GM21576 (cell line): ENCODE measurements at regions not wholly inside any gene's neighbourhood (a gene's known extent, or its start where the extent isn't known, plus 50 kb on each side); places are given as distances from the start of the nearest gene placed in this dataset.

Source experiments
- ATAC-seq: cut with Tn5 transposase; IDR thresholded peaks from one replicate; pipeline ENCODE4 v1.9.1; 2021; ENCODE audit warnings: mild to moderate bottlenecking, moderate library complexity; ENCODE audit not compliant: unreplicated experiment

DNA sequence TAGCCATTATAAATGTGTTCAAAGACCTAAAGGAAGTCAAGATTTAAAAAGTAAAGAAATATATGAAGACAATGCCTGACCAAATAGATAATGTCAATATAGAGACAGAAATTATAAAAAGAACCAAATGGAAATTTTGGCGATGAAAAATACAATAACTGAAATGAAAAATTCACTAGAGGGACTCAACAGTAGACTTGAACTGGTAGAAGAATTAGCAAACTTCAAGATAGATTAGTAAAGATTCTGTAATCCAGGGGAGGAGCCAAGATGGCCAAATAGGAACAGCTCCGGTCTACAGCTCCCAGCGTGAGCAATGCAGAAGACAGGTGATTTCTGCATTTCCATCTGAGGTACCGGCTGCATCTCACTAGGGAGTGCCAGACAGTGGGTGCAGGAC is 433.2 kb downstream of the HINT1 start:
- ATAC-seq = no peak

DNA sequence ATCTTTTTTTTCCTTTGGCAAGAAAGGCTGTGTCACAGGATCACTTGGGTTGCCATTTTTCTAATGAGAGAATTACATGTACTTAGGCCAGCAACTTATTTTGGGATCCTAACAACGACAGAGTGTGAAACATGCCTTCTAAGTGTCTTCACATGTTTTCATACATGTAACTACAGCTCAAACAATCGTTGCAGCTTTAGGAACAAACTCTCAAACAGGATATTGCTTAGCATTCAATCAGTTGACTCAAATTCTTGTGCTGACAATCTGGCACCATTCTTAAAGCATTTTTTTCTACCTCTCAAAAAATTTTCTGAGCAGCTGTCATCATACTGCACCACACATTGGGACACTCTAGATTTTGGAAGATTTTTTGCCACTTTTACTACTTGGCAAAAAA is 435.5 kb downstream of the HINT1 start:
- no peak for ATAC-seq

DNA sequence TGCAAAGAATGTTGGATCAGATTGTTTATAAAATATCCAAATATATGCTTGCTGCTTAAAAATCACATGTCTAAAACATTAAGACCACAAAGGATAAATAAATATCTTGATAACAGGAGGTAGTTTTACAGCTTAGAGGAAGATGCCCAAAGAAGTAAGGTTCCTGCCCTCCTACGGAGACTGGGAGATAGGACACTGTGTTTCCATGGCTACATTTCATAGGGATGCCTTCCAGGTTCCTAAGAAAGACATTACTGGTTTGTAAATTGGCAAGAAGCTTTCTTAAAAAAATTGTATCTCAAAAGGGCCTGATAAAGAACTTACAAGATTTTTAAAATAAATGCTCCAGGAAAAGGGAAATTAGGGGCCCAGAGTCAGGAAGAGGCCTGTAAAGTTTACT is 437.2 kb downstream of the HINT1 start:
- no peak for ATAC-seq

DNA sequence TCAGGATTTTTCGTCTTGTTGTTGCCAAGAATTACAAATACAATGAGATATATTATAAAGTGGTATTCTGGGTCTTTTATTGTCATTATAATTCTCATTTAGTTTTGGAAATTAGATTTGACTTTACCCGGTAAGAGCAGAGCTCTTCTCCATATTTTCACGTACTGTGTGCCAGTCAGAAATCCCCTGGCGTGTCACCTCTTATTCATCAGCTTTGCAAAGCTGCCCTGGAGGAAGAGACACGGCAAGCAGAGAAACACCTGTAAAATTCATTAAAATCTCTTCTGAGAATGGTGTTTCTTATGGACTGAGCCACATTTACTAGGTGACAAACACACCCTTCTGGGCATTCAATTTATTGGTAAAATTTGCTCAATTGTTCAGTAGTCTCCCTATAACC is 440.4 kb downstream of the HINT1 start:
- ATAC-seq = no peak

DNA sequence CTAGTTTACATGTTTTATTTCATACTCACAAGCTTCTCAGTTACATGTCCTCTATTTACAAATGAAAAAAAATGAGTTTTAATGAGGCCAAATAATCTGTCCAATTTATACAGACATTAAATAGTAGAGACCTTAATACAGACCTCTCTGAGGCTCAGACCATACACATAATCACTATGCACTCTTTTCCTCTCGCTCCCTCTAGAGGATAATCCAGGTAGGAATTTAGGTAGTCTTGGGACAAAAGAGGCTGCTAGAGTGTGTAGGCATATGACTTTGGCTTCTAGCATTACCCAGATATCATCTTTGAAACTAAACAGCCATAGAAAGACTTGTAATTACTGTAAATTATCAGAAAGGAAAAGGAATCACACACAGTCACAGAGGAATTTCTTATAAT is 444.7 kb downstream of the HINT1 start:
- ATAC-seq = no peak

DNA sequence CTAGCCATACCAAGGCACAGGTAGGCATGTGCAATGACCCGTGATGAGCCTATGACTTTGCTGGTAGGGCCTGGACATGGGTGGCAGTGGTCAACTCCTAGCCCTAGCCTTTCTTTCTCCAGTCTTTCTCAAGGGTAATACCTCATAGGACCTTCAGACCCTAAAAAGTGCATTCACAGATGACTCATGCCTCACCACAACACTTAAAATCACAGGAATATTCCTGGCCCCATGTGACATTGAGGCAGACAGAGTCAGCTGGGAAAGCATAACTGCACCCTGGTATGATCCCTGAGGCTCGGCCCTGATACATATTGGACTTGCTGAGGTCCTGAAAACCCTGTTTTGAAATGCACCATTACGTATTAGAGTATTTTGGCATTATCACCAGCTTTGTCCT is 449.5 kb downstream of the HINT1 start:
- no peak for ATAC-seq

DNA sequence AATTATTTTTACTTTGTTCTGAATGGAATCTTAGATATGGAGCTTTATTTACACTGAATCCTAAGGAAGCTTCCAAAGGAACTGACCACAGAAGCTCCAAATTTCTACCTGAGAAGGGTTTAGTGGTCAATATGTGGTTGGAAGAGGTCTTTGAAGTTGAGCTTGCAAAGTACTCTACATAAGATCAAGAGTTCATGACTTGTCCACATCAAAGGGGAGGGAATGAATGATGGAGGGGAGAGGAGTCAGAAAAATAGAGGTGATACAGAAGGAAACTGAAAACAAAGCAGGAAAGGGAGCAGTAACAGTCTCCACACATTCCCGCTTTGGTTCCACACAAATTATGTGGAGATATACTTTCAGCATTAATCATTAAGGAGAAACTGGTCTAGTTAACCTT is 450.9 kb downstream of the HINT1 start:
- ATAC-seq = no peak

DNA sequence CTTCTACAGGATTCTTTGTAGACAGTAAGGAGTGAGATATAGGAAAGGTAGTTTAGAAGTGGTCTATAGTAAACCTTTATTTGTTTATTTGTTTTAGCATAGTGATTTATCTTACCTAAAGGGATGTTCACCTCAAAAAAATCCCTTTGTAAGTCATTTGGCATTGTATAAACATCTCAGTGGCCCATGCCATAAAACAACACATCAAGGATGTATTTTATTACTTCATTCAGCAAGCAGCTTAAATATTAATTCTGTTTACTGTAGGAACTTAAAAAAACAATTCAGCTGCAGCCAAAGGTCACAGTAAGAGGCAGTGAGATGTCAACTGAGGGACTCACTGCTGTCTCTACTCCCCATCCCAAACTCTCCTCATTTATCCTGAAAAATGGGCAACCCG is 452.7 kb downstream of the HINT1 start:
- no peak for ATAC-seq

DNA sequence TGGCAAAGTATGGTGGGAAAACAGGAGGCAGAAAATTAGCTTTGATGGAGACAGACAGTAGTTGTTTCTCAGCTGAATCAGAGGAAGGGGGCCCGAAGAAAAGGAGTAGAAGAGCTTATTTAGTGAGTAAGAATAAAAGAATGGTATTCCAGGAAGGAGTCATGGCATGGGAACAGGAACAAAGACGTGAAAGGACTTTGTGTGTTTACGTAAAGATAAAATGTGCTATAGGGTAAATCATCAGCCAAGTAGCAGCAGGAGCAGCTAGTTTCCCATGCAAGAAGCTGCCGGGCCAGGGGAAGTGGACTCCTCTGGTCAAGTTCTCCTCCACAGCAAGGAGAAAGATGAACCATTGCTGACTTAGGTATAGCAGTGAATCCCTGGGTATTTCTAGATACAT is 454.5 kb downstream of the HINT1 start:
- ATAC-seq = no peak

DNA sequence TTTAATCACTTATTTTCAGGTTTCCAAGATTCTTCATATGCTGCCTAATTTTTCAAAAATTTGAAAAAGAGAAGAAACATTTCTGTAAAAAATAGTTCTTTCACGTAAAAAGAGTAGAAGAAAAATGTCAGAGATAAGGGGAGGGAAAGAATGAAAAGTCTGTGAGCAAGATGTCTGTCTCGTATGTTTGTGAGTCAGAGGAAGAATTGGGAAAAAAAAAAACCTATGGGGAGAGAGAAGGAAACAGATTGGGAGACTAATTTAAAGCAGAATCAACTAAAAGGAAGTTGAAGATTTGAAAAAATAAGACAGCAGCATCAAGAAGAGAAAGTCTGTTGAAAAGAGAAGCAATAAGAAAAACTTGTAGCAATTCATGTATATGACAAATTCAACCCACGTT is 456.3 kb downstream of the HINT1 start:
- ATAC-seq = no peak

DNA sequence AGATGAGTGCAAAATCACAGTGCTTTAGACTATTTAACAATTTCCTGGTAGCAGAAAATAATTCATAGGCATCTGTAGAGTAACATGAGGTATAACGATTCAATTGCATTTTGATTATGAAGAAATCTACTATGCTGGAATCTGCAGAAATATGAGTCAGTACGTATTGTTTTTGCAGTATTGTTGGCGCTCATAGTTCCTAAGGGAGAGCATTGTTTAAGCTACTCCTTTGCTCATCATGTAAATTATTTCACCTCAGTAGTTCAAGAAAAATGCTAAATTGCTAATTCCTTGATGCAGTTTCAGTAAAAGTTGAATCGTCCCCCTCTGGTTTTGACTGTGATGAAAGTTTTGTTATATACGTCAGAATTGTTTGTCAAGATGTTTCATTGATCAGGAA is 458.4 kb downstream of the HINT1 start:
- ATAC-seq = no peak

DNA sequence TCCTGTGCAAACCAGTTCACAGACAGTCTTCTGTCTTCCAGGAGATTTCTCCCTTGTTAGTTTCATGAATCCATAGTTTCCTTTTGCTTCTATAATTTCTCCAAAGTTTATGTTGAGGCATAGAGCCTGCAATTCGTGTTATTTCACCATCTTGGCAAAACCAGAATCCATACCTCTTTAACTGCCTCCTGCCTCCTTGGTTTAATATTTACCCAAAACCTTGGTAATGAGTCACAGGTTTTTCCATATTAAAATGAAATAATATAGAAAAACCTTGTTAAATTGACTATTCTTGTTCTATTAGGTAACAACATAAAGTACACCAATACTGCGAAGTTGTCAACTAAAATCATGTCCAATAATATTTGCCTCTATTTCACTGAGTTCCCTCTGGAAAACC is 459.7 kb downstream of the HINT1 start:
- no peak for ATAC-seq

DNA sequence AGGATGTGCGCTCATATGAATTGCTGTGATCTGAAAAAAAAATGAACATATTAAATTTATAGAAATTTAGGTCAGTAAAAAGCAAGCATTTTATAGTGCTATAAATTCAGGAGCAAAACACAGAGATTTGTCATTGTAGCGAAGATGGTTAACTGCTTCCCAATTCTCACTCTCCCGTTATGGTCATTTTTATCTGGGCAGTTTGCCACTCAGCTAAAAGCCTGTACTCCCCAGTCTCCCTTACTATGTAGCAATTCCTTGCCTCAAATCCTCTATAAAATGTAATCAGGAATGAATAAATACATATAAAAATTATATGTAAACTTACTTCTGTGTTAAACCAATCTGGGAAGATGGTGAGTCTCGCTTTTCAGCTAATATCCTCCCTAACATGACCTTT is 471.5 kb downstream of the HINT1 start:
- ATAC-seq = no peak

DNA sequence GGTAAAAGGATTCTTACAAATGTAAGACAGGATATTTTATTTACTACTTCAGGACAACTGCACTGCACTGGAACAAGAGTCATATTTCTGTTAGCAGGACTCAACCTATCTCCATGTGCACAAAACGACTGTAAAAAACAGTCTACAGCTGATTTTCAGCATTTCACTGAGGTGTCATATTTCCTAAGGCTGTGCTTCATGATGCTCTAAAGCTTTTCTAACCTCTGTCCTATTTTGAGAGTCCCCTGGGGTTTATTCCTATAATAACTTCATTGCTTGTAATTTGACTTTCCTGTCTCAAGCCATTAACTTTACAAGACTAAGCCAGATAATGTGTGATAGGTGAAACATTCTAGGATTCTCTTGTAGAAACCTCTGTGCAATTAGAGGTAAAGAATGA is 472.3 kb downstream of the HINT1 start:
- ATAC-seq = no peak

DNA sequence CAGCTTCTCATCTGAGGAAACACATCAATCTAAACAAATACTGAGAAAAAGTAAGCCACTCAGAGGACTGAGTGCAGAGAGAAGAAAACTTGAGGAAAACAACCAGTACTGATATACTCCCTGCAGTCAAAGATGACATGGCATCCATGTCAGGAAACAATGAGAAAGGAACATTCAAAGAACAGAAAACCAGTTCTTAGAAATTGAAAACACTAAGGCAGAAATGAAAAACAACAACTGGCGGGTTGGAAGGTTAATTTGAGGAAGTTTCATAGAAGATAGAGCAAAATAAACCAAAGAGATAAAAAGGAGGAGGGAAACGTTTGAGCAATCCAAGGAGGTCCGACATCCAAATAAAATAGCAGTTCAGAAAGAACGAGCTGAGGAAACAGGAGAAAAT is 475.2 kb downstream of the HINT1 start:
- ATAC-seq = no peak

DNA sequence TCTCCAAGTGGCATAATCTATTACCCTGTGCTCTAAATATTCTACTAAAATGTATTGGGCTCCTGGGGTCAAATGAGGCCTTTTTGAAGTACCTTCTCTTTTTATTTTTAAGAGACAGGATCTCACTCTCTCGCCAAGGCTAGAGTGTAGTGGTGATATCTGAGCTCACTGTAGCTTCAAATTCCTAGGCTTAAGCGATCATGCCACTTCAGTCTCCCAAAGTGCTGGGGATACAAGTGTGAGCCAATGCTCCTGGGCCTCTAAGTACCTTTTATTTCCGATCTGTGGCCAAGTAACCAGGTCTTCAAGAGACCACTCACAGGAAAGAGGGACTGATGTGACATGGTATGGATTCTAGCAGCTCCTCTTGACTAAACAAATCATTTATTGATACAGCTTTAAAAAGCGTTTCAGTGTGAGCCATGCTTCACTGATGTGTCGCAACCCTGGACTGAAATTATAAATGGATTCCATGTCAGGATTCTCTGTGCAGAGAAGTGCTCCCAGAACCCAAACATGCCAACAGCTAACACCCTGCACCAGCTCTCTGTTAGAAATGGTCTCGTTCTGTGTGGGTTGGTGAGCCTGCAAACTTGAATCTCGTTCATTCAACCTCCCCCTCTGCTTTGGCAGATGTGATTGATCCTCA is 477.8 kb downstream of the HINT1 start:
- no peak for ATAC-seq

DNA sequence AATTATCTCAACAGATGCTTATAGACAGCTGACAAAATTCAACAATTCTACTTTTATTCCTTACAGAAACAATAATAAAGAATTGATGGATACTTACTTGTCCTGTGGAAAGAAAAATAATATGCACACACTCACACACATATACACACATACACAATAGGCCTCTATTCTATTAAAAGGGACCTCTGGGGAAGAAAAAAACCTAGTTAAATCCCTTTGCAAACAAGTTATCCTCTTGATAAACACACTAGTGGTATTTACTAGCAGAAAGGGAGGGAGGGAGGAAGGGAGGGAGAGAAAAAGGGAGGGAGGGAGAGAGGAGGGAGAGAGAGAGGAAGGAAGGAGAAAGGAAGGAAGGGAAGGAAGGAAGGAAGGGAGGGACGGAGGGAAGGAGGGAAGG is 486.4 kb downstream of the HINT1 start:
- ATAC-seq = no peak

DNA sequence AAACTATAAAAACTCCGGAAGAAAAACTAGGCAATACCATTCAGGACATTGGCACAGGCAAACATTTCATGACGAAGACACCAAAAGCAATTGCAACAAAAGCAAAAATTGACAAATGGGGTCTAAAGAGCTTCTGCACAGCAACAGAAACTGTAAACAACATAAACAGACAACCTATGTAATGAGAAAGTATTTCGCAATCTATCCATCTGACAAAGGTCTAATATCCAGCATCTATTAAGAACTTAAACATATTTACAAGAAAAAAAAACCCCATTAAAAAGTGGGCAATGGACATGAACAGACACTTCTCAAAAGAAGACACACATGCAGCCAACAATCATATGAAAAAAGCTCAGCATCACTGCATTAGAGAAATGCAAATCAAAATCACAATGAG is 498.6 kb downstream of the HINT1 start:
- ATAC-seq = no peak

DNA sequence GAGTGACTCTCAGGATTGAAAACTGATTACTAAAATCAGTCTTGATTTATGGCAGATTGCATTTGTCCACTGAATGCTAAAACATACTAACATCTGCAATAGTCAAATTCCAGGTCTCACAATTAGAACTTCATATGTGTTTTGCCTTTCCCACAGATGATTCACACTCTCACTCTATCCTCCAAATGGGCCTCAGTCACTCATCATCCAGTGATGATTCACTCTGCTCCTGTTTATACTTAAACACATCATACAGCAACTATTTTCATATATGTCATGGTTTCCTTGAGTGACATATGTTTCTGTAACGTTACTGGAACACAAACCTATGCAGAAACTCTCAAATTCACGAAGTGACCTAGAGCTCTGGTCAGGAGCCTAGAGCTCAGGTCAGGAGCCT is 512.9 kb downstream of the HINT1 start:
- ATAC-seq = no peak

DNA sequence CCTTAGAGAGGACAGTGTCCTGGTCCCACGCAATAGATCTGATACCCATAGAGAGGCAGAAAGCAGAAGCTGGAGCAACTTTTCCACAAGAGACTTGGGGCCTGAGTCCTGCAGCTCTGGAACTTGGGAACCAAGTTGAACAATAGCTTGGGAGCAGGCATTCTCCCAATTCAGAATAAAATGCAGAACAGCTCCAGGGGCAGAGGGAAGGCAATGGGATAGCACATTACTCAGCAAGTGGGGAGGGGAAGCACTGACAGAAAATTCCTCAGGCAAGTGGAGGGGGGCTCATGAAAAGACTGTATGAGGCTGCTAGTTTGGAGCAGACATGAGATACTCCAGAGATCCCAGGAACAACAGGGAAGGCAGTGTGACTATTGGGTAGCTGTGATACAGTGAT is 513.6 kb downstream of the HINT1 start:
- ATAC-seq = no peak

DNA sequence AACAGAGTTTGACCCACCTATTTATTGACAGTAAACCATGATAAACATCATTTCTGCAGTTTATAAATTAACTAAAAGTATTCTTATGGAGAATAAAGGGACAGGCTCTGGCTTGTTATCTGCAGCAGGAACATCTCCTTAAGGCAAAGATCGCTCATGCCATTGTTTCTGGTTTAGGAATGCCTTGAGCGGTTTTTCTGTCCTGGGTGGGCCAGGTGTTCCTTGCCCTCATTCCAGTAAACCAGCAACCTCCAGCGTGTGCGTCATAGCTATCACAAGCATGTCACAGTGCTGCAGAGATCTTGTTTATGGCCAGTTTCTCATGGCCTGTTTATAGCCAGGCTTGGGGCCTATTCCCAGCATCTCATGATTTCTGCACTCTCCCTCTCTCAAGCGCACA is 521.7 kb downstream of the HINT1 start:
- no peak for ATAC-seq

DNA sequence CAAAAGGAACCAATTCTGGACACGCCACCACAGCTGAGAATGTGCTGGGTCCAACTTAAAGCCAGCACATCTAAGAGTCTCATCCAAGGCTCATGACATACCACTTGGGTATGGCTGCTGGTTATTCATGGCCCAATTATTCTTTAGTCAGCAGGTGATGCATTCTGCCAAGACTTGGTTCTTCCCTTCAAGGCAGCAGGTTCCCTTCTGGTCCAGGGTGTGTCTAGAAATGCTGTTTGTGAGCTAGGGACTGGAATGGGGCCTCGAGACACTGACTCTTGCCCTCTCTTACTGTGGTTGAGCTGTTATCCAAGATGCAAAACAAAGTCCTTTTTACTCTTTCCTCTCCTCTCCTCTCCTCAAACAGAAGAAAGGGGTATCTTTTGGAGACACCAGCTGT is 522.6 kb downstream of the HINT1 start:
- ATAC-seq = no peak

DNA sequence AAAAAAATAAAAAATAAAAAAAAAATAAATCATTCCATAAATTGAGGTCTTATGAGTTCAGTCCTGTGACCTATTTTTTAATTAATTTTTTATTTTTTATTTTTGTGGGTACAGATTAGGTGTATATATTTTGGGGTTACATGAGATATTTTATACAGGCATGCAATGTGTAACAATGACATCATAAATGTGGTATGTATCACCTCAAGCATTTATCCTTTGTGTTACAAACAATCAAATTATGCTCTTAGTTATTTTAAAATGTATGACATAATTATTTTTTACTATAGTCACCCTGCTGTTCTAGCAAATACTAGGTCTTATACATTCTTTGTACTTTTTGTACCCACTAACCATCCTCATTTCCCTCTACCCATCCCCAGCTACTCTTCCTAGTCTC is 537.9 kb downstream of the HINT1 start:
- ATAC-seq = no peak

DNA sequence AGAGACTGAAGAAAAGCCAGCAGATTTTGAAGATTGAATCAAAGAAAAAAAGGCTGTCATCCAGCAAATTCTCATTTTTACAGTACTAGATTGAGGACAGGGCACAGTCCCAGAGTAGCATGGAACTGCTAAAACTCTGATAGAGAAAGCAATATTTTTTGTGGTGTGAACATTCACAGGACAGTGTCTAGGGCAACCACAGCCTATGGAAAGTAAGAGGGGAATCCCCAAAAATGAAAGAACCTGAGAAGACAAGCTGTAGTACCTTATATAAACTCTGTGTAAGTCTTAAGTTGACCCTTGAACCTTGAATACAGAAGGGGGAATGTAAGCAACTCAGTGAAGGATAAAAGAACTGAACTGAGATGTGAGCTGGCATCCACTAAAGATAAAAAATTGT is 540.3 kb downstream of the HINT1 start:
- no peak for ATAC-seq
